Calu3 (cell line): ENCODE measurements at regions not wholly inside any gene's neighbourhood (a gene's known extent, or its start where the extent isn't known, plus 50 kb on each side); places are given as distances from the start of the nearest gene placed in this dataset.

Experiments used
- BruUV-seq: library from RNA; stranded (reverse); fragments of 400-500 nt; replicated peaks from 2 replicates; lab custom pipeline; 2021; lab: Mats Ljungman, UMichigan
- CTCF ChIA-PET: fragments of 300-600 bp; sonication (Branson Sonifier 250); formaldehyde crosslinking; loops from one replicate; lab custom pipeline; 2022; ENCODE audit warnings: antibody characterized with exemption; lab: Charles Lee
- DNase-seq: peaks from one replicate; pipeline ENCODE4 v3.0.0; 2022
- H3K27ac Mint-ChIP-seq: one replicate; pipeline ENCODE4 v1.8.0; 2022; ENCODE audit warnings: mixed read lengths; ENCODE audit not compliant: unreplicated experiment
- H3K27me3 Mint-ChIP-seq: one replicate; pipeline ENCODE4 v1.8.0; 2022; ENCODE audit warnings: mixed read lengths; ENCODE audit not compliant: unreplicated experiment
- H3K36me3 Mint-ChIP-seq: one replicate; pipeline ENCODE4 v1.8.0; 2022; ENCODE audit warnings: mild to moderate bottlenecking, moderate library complexity, mixed read lengths; ENCODE audit not compliant: insufficient read depth, unreplicated experiment
- H3K4me1 Mint-ChIP-seq: one replicate; pipeline ENCODE4 v1.8.0; 2022; ENCODE audit warnings: mild to moderate bottlenecking, low read depth, mixed read lengths; ENCODE audit not compliant: unreplicated experiment
- H3K4me3 Mint-ChIP-seq: one replicate; pipeline ENCODE4 v1.8.0; 2022; ENCODE audit warnings: mild to moderate bottlenecking, low read depth, moderate library complexity, mixed read lengths; ENCODE audit not compliant: unreplicated experiment
- H3K9me3 Mint-ChIP-seq: one replicate; pipeline ENCODE4 v1.8.0; 2022; ENCODE audit warnings: low read depth, mixed read lengths; ENCODE audit not compliant: unreplicated experiment
- intact Hi-C: fragments of 100-400 bp; cut with micrococcal nuclease; formaldehyde crosslinking; loops from one replicate; pipeline ENCODE4 v1.10.0; 2022; ENCODE audit not compliant: unreplicated experiment
- TF ChIP-seq, protein P1 (sequence below): fragments of 200-600 bp; IDR thresholded peaks from one replicate; pipeline ENCODE4 v1.8.0; 2022; ENCODE audit warnings: antibody characterized with exemption; ENCODE audit not compliant: unreplicated experiment

GRCh38 chr6:6518631-6519427 lies 69.7 kb upstream of the LY86 start:
- H3K27ac Mint-ChIP-seq, result no peak overlapping the region
- H3K27me3 Mint-ChIP-seq, result peaks cover 91% of the 10 kb centered on the region
- BruUV-seq, result no TSS peak
- intact Hi-C loops, result no loop called here
- H3K4me3 Mint-ChIP-seq, result no peak overlapping the region
- no peaks in the 10 kb centered on the region for H3K9me3 Mint-ChIP-seq
- H3K36me3 Mint-ChIP-seq, result no peaks in the 10 kb centered on the region
- TF ChIP-seq, protein P1, sequence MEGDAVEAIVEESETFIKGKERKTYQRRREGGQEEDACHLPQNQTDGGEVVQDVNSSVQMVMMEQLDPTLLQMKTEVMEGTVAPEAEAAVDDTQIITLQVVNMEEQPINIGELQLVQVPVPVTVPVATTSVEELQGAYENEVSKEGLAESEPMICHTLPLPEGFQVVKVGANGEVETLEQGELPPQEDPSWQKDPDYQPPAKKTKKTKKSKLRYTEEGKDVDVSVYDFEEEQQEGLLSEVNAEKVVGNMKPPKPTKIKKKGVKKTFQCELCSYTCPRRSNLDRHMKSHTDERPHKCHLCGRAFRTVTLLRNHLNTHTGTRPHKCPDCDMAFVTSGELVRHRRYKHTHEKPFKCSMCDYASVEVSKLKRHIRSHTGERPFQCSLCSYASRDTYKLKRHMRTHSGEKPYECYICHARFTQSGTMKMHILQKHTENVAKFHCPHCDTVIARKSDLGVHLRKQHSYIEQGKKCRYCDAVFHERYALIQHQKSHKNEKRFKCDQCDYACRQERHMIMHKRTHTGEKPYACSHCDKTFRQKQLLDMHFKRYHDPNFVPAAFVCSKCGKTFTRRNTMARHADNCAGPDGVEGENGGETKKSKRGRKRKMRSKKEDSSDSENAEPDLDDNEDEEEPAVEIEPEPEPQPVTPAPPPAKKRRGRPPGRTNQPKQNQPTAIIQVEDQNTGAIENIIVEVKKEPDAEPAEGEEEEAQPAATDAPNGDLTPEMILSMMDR, result no peak
- no peak for DNase-seq
- CTCF ChIA-PET, result interaction anchor here (0.6 kb wide), 1 partner anchor 579 kb away, joined by 4 read pairs; no protein-coding TSS in a partner anchor
- H3K4me1 Mint-ChIP-seq, result no peaks in the 10 kb centered on the region

DNA sequence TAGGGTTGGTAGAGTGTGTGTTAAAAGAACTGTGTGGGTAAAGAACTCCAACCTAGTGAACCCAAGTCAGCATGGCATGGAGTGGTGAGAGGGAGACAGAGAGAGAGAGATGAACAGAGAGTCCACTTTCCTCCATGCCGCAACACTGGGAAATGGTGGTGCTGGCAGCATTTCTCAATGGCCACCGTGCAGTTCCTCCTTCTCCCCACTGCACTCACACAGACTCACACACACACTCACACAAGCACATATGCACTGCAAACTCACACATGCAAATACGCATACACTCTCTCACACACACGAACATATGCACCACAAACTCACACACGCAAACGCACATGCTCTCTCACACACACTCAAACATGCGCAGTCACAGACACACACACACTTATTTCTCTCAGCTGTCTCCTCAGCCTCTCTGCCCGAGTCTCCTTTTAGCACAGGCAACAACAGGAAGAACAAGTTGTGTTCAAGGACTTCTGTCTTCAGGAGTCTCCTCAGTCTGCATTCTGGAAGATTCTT lies 66.5 kb upstream of the LY86 start:
- Mint-ChIP-seq H3K27me3 (peaks cover 69% of the 10 kb centered on the region), H3K36me3 (no peaks in the 10 kb centered on the region), H3K4me3 (no peak overlapping the region), H3K4me1 (no peaks in the 10 kb centered on the region), H3K9me3 (no peaks in the 10 kb centered on the region), H3K27ac (no peak overlapping the region)
- no TSS peak for BruUV-seq
- TF ChIP-seq, protein P1, result no peak
- intact Hi-C loops, result no loop called here
- CTCF ChIA-PET, result no interaction called here
- DNase-seq, result no peak

- no peak overlapping the region for H3K27ac Mint-ChIP-seq
- no peaks in the 10 kb centered on the region for H3K36me3 Mint-ChIP-seq
- peaks cover 68% of the 10 kb centered on the region for H3K27me3 Mint-ChIP-seq
- H3K4me3 Mint-ChIP-seq, result no peak overlapping the region
- CTCF ChIA-PET, result no interaction called here
- BruUV-seq, result no TSS peak
- TF ChIP-seq, protein P1, result no peak
- no peak for DNase-seq
- H3K4me1 Mint-ChIP-seq, result no peaks in the 10 kb centered on the region
- no peaks in the 10 kb centered on the region for H3K9me3 Mint-ChIP-seq
- intact Hi-C loops, result no loop called here
These were observed 65.8 kb upstream of the LY86 start for GRCh38 chr6:6522709-6523108.

DNA sequence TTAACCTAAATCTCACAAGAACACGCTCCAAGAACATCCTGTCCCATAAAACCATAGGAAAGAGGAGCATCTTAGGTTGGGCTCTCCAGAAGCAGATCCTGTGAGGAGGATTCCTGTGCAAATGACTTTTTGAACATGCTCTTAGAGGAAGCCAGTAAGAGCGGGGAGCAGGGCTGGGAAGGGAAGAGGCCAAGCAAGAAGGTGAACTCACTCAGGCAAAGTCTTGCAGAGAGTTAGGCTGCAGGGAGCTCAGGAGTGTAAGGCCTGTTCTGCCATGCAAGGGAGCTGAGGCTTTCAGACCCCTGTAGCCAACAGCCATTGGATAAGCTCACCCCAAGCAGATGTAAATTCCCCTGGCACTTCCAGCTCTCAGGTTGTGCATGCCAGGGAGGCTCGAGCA lies 63.6 kb upstream of the LY86 start:
- no peaks in the 10 kb centered on the region for H3K9me3 Mint-ChIP-seq
- no TSS peak for BruUV-seq

More for the DNA sequence above, 63.6 kb upstream of the LY86 start:
- TF ChIP-seq, protein P1, result no peak
- CTCF ChIA-PET, result interaction anchor here (1.0 kb wide), 1 partner anchor 10 kb away, joined by 3 read pairs; no protein-coding TSS in a partner anchor
- Mint-ChIP-seq H3K4me1 (no peaks in the 10 kb centered on the region), H3K27me3 (peaks cover 45% of the 10 kb centered on the region), H3K27ac (no peak overlapping the region), H3K4me3 (no peak overlapping the region), H3K36me3 (no peaks in the 10 kb centered on the region)
- intact Hi-C loops, result no loop called here
- DNase-seq, result no peak
